ENCODE measurements at regions not wholly inside any gene's neighbourhood (a gene's known extent, or its start where the extent isn't known, plus 50 kb on each side); places are given as distances from the start of the nearest gene placed in this dataset.

GRCh38 chr12:42892702-42893551, 303.4 kb upstream of the PRICKLE1 start:
- DNase-seq = no peak
- TF ChIP-seq CTCF (IDR thresholded peaks at IDR 0.05) = no peak
- H3K36me3 Mint-ChIP-seq (ENCODE audit: low read depth) = no peaks in the 10 kb centered on the region
- H3K4me1 Mint-ChIP-seq (ENCODE audit: low read depth) = no peaks in the 10 kb centered on the region; the same call in 1 of the 2 replicates
- H3K9me3 Mint-ChIP-seq = peaks cover 9% of the 10 kb centered on the region
- no peak overlapping the region for H3K4me3 Mint-ChIP-seq
- no peak overlapping the region for H3K27ac Mint-ChIP-seq
- no peaks in the 10 kb centered on the region for H3K27me3 Mint-ChIP-seq (ENCODE audit: insufficient read depth)

GRCh38 chr12:42887657-42888056, 298.1 kb upstream of the PRICKLE1 start:
- no peaks in the 10 kb centered on the region; the same call in none of the 2 replicates for H3K27me3 Mint-ChIP-seq (ENCODE audit: insufficient read depth)
- H3K4me1 Mint-ChIP-seq (ENCODE audit: low read depth) = no peaks in the 10 kb centered on the region; the same call in 1 of the 2 replicates
- DNase-seq = no peak
- no peaks in the 10 kb centered on the region for H3K36me3 Mint-ChIP-seq (ENCODE audit: low read depth)
- no peak for TF ChIP-seq CTCF (IDR thresholded peaks at IDR 0.05)
- H3K4me3 Mint-ChIP-seq = no peak overlapping the region
- H3K9me3 Mint-ChIP-seq = peaks cover 5% of the 10 kb centered on the region
- H3K27ac Mint-ChIP-seq = no peak overlapping the region

- TF ChIP-seq CTCF (IDR thresholded peaks at IDR 0.05) = no peak
- Mint-ChIP-seq H3K27me3 (ENCODE audit: insufficient read depth) (peaks cover 1% of the 10 kb centered on the region), H3K36me3 (ENCODE audit: low read depth) (no peaks in the 10 kb centered on the region), H3K9me3 (peaks cover 5% of the 10 kb centered on the region), H3K27ac (no peak overlapping the region), H3K4me1 (ENCODE audit: low read depth) (no peaks in the 10 kb centered on the region; the same call in 1 of the 2 replicates), H3K4me3 (no peak overlapping the region)
- DNase-seq = no peak
Observed at GRCh38 chr12:42886160-42886559, 296.6 kb upstream of the PRICKLE1 start.

- Mint-ChIP-seq H3K27ac (no peak overlapping the region), H3K36me3 (ENCODE audit: low read depth) (no peaks in the 10 kb centered on the region), H3K27me3 (ENCODE audit: insufficient read depth) (peaks cover 1% of the 10 kb centered on the region), H3K9me3 (peaks cover 5% of the 10 kb centered on the region), H3K4me1 (ENCODE audit: low read depth) (no peaks in the 10 kb centered on the region; the same call in 1 of the 2 replicates), H3K4me3 (no peak overlapping the region)
- no peak for TF ChIP-seq CTCF (IDR thresholded peaks at IDR 0.05)
- no peak for DNase-seq
Observed at GRCh38 chr12:42885677-42886076, 296.1 kb upstream of the PRICKLE1 start.

GRCh38 chr12:42884116-42884515, 294.6 kb upstream of the PRICKLE1 start:
- Mint-ChIP-seq H3K4me1 (ENCODE audit: low read depth) (no peaks in the 10 kb centered on the region; the same call in 1 of the 2 replicates), H3K36me3 (ENCODE audit: low read depth) (no peaks in the 10 kb centered on the region), H3K9me3 (peaks cover 4% of the 10 kb centered on the region), H3K27me3 (ENCODE audit: insufficient read depth) (peaks cover 1% of the 10 kb centered on the region), H3K4me3 (no peak overlapping the region), H3K27ac (no peak overlapping the region)
- TF ChIP-seq CTCF (IDR thresholded peaks at IDR 0.05) = no peak
- no peak for DNase-seq
